GM12891 (cell line): ENCODE measurements at regions not wholly inside any gene's neighbourhood (a gene's known extent, or its start where the extent isn't known, plus 50 kb on each side); places are given as distances from the start of the nearest gene placed in this dataset.
"Not testable (repeated sequence)": the region's sequence is repeated elsewhere in the genome, so short reads cannot be mapped to it uniquely, and the experiment has no call there.

Source experiments
- POLR2A ChIP-seq: IDR thresholded peaks from 2 replicates; pipeline ENCODE4 v1.6.1; 2011; ENCODE audit warnings: low read depth, low read length, control low read depth
- POLR2AphosphoS5 ChIP-seq: IDR thresholded peaks from 2 replicates; pipeline ENCODE4 v1.6.1; 2011; ENCODE audit warnings: low read depth, low read length, control low read depth
- SPI1 ChIP-seq: IDR thresholded peaks from 2 replicates; pipeline ENCODE4 v1.6.1; 2011; ENCODE audit warnings: low read depth, low read length, control low read depth
- TAF1 ChIP-seq: IDR thresholded peaks from 2 replicates; pipeline ENCODE4 v1.6.1; 2011; ENCODE audit warnings: low read depth, low read length, control low read depth

DNA sequence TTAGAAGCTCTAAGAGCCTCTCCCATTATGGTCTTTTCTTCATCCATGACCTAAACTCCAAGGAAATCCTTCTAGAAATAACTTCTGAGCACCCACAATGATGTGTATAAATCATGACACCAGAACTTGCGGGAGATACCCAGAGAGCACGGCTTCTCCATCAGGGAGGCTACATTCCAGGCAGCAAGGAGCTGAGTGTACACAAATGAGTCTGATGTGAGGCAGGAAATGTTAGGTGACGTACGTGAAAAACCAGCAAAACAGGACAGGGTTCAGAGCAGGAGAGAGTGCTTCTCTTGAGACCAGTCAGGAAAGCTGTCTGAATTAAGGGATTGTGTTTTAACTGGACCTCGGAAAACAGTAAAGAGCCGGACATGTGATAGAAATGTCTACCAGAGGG lies 58.1 kb upstream of the MRPS9 start:
- TF ChIP-seq SPI1, TAF1, POLR2A, POLR2AphosphoS5: not testable (repeated sequence)
